ENCODE measurements at regions not wholly inside any gene's neighbourhood (a gene's known extent, or its start where the extent isn't known, plus 50 kb on each side); places are given as distances from the start of the nearest gene placed in this dataset.
"Not testable (repeated sequence)": the region's sequence is repeated elsewhere in the genome, so short reads cannot be mapped to it uniquely, and the experiment has no call there.

DNA sequence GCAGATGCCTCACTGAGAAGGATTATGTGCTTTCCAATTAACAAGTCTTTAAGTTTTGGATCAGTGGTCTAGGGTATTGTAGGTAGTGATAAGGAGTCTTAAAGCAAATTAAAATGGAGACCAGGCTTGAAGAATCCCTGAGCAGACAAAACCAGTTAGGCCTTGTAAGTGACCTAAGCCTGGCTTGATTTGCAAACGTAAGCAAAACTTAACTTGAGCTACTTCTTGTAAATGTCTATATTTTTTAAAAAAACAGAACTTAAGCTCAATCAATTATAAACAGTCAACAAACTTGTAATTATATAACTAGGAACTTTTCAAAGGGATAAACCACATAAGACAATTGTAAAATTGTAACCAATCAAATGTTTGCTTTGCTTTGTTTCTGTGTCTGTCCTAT is 72.7 kb upstream of the NALF2 start:
- DNase-seq: no peak

GRCh38 chrX:69430785-69431184 is 73.3 kb upstream of the NALF2 start:
- no peak for DNase-seq

DNA sequence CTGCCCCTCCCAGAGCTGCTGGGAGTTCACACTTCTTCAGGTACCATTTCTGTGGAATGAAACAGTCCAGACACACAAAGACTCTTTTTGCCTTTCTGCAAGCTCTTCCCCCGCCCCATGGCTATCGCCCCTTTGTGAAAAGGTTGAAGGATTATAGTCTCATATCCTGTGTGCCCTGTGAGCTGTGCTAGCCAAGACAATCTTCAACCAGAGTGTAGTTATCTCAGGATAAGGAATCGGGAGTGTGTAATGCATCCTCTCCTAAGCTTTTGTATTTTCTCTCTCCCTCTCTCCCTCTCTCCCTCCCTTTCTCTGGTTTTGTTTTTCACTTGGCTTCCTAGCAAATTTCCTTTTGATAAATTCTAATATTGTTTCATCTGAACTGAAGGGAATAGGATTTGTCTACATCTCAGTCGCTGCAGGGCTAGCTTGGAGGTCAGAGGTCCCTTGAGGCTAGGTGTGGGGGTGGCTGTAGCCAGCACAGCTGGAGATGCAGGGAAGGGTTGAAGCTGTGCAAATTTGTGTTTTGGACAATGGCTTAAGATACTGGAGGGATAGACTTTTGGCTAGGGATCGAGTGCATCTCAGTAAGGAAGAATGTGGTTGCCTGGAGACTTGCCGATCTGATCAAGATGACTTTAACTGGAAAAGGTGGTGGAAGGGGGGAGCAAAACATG is 74.6 kb upstream of the NALF2 start:
- no peak for DNase-seq

DNA sequence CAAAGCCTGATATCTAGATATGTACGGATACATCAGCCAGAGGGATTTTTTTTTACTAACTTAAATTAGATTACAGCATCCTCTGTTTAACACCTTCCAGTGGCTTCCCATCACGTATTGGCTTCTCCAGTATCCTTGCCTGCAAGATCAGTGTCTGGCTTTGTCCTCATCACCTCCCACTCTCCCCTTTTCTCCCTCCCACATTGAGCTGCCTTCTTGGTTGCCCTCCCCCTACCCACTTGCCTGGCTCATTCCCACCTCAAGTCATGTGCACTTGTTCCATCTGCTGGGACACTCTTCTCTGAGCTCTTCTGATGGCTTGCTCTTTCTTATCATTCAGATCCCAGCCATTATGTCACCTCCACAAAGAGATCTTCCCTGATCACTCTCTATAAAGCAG is 75.9 kb upstream of the NALF2 start:
- no peak for DNase-seq

DNA sequence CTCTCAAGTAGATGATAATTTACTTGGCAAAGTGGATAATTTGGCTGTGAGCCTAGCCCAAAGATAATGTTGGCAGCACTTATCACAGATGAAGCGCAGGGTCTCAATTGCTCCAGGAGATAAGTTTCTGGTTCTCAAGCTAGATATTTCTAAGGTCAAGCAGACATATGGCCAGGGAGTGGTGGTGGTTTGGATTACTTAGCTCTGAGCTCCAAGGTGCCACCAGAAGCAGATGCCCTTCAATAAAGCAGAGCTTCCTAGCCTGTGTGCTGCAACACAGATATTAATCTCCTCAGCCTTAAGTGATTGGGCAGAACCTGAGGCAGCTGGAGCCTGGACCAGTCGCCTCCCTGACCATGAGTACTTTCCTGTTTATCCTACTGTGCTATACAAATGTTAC is 79.2 kb upstream of the NALF2 start:
- no peak for DNase-seq

DNA sequence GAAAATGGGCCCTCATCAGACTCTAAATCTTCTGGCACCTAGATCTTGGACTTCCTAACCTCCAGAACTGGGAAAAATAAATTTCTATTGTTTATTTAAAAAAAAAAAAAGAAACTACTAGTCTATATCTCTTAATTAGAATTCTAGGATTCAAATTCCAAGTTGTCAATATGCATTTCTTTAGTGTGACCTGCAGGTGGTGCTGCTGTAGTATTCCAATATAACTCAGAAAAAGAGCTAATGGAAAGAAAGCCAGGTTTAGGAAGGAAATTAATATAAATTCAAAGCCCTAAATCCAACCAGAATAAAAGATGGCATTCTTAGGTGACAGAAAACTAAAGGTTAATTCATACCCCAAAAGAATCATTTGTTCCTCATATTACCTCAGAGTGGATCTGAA is 80.0 kb upstream of the NALF2 start:
- no peak for DNase-seq

- not testable (repeated sequence) for DNase-seq
These were observed 81.9 kb upstream of the NALF2 start for GRCh38 chrX:69422208-69422607.

- no peak for DNase-seq
These were observed 88.4 kb upstream of the NALF2 start for GRCh38 chrX:69415698-69416097.

GRCh38 chrX:69412661-69413060 is 91.5 kb upstream of the NALF2 start:
- no peak for DNase-seq

GRCh38 chrX:69398881-69399280 is 105.2 kb upstream of the NALF2 start:
- DNase-seq: no peak

DNA sequence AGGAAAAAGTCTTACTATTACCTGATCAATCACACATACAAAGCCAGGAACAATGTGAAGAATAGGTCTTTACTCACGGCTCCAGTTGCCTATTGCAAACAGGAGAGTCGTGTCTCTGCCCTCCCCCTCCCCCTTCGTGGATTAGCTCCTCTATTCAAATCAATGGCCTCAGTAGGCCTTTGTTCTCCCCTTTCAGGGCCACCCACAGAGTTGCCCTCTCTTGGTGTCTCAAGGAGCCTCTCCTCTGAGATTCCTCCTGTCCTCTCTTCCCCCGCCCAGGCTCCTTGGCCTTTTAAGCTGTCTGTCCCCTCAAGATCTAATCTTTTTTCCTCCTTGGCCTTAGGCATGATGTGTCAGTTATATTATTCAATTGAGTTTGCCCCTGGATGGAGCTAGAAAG is 107.2 kb upstream of the NALF2 start:
- no peak for DNase-seq

- no peak for DNase-seq
These were observed 108.8 kb upstream of the NALF2 start for GRCh38 chrX:69395306-69395705.

- no peak for DNase-seq
These were observed 115.0 kb upstream of the NALF2 start for GRCh38 chrX:69389101-69389501.

DNA sequence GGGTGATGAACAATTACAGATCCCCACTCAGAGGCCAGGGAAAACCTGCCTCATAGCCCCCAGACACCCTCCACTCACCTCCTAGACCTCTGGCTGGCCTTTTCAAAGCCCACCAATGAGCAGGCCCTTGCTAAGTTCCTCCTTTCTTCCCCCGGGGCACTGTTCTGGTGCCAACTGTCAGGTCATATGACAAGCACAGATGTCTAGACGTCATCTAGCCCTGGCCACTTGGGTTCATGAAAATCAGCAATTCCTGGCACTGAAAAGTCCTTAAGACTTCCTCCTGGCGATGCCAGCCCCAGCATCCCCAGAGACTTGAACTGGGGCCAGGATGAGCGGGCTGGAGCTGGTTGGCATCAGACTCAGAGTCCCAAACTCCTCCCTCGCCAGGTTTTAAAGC is 115.6 kb upstream of the NALF2 start:
- no peak for DNase-seq

GRCh38 chrX:69387567-69388487 is 116.3 kb upstream of the NALF2 start:
- DNase-seq: peak; percentile 7 to 13

GRCh38 chrX:69386681-69387080 is 117.4 kb upstream of the NALF2 start:
- no peak for DNase-seq

DNA sequence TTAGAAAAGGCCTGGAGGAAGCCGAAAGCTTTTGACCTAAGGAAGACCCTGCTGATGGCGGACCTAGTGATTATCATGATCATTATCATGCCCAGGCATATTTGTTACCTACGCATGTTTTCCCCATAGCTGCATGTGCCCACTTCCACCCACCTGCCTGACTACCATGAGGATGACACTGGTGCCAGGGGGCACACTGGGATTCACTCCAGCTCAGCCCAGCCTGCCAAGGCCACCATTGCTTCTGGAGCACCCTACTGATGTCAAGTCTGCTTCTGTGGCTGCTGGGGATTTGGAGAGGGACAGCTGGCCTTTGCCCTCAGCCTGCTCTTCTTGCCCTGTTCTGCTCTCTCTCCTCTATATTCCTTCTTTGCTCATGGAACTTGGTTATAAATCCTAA is 124.7 kb upstream of the NALF2 start:
- no peak for DNase-seq

DNA sequence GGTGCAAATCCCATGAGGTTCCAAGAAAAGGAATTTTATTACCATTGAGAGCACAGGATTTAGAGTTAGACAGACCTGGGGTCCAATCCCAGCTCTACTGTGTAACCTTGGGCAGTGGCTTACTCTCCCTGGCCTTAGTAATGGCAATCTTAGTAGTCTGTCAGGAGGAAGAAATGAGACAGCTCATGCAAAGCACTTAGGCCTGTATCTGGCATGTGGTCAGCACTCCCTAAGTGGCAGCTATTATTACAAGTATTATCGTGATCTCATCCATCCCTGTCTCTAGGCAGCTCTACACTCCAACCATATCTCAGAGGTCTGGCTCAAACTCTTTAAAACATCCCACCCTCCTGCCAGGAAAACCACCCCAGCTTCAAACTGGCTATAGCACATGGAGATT is 129.6 kb upstream of the NALF2 start:
- no peak for DNase-seq

- DNase-seq: no peak
These were observed 131.7 kb upstream of the NALF2 start for GRCh38 chrX:69372435-69372834.

DNA sequence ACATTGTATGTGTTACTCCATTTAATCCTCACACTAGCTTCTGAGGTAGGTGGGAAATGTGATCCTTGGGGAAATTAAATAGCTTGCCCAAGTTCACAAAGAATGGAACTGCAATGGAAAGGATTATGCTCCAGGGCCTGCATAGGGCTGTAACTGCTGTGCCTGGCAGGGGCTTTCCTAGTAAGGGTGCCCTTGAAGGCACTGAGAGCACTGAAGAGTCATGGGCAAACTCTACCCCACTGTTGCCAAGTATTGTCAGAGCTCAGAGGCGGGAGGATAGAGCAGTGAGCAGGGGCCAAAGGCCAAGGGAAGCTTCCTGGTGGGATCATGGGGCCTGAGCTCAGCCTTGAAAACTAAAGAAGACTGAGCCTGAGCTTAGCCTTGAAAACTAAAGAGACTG is 133.0 kb upstream of the NALF2 start:
- DNase-seq: no peak

DNA sequence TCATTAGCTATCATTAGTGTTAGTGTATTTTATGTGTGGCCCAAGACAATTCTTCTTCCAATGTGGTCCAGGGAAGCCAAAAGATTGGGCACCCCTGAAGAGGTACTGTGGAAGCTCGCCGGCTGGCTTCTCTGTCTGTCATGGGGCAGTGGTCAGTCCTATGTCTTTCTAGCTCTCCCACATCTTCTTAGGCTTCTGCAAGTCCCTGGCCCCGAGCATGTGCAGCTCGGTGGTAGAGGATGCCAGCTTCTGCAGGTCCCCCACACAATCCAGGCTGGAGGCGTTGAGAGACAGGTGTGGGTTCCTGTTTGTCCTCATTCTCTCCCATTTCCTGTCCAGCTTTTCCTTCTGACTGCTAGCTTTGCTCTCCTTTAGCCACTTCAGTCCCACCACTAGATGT is 134.1 kb upstream of the NALF2 start:
- DNase-seq: no peak

- DNase-seq: no peak
These were observed 137.9 kb upstream of the NALF2 start for GRCh38 chrX:69366183-69366582.

DNA sequence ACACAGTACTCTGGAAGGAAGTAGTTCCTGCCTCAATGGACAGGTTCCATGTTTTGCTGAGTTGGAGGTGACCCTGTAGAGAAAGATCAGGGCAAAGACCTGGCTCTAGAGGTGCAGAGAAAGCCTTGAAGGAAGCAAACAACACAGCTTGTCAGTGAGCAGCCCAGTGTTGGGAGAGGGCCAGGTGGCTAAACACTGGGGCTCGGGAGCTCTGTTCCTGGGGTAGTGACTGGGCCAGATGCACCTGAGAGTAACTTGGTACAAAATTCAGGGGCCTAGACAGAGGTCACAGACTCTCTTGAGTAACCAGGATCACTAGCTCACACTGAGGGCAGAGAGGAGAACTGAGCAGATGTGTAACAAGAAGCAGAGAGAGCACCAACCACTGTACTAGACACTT is 138.4 kb upstream of the NALF2 start:
- DNase-seq: no peak

DNA sequence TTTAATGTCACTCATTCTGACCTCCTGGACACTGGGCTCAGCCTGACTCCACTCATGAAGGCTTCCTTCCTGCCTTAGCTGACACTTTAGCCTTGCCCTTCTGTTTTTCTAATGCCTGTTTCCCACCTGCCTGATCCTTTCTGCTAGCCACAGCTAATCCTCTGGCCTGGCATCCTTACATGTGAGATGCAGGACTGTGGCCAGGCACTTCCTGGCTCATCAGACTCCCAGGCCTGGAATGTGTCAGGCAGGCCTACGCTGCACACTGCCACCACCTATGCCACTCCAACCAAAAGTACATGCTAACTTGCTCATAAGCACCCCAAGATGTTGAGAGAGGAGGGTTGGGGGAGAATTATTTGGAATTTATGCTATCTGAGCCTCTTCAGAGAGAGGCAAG is 138.8 kb upstream of the NALF2 start:
- no peak for DNase-seq

- DNase-seq: no peak
These were observed 141.3 kb upstream of the NALF2 start for GRCh38 chrX:69362856-69363255.

Data from hippocampal formation (tissue), 2 donors.